Globus pallidus (tissue), 1 donor: ENCODE measurements at regions not wholly inside any gene's neighbourhood (a gene's known extent, or its start where the extent isn't known, plus 50 kb on each side); places are given as distances from the start of the nearest gene placed in this dataset.

Experiments used
- DNase-seq: peaks from one replicate; pipeline ENCODE4 v3.0.0-alpha.2; 2015; ENCODE audit warnings: low spot score

DNA sequence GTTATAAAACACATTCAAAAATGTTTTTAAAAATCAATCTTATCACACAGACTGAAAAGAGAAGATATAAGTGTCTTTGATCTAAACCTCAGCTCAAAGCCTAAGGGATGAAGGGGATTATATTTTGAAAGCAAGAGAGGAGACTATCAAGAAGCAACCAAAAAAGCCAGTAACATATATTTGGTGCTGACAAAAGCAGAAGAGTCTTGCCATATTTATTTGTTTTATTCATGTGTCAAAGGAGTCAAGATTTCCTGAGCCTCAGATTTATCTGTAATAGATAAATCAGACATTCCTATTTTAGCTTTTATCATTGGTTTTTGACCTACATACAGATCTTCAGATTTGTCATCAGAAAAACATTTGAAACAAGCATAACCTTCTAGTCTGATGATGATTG lies 798.6 kb upstream of the PCDH9 start:
- no peak for DNase-seq

DNA sequence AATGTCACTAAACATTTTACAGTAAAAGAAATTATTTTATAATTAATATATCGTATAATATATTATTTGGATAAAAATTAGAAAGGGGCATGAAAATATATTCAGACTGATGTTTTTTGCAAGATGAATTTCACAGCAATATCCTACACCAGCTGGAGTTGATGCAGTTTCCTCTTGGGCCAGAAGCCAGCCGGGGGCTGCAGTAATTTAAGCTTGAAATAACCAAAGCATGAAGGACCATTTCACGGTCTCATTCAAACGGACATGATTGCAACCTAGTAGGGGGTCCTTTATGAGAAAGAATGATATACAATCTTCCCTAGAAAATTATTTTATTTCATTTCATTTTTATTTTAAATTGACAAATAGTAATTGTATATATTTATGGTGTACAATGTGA lies 797.2 kb upstream of the PCDH9 start:
- DNase-seq, result no peak

DNA sequence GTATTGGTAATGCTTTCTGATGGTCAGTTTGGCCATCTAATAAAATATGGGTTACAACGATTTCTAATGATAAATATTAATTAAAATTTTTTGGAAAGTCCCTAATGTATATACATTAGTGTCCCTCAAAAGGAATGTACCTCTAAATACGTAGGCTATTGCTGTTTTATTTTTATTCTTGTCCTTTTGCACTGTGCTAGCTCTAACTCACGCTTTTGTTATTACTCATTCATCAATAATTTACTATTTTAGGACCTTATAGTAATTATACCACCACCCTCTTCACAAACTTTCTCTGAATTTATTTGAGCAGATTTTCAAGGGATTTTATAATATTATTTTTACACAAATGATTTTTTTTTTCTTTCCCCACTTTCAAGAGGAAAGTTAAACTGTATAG lies 795.9 kb upstream of the PCDH9 start:
- DNase-seq, result no peak

DNA sequence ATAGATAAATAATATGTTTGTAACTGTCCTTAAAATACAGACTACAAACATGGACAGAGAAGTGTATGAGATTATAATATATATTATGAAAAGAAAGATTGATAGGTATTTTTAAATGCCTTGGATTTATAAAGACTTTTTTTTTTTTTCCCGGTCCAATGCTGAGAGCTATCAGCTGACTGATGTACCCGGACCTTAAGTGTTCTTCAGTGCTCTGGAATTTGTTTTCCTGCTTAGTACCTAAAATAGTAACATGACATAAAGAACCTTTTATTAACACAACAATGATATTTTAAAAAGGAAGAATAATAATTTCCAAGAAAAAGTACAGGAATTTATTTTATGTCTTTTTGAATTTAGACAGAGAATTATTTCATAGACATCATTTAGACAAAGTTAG lies 795.5 kb upstream of the PCDH9 start:
- DNase-seq, result no peak

DNA sequence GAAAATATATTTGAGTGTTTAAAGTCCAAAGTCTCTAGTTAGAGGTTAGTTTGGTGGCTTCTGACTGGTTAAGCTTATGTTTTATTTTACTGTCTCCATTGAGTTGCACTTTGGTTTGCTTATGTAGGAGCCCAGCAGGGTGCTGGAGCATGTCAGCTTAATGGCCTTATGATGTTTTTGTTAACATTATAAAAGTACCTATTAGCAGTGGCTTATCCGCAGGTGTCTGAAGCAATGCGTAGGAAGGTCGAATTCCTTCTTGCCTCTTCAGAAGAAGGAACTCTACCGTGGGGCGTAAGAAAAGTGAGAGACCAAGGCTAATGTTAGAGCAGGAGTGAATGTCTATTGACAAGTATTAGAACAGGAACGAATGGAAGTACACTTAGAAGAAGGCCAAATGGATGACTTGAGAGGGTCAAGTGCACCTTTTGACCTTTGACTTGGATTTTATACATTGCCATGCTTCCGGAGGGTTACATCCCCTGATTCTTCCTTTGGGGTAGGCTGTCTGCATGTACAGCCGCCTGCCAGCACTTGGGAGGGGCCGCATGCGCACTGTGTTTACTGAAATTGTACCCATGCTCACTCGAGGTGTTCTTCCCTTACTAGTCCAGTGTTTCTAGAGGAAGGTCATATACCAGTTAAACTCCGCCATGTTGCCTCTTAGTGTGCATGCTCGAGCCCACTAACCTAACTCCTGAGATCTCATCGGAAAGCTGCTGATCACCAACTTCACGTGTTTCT lies 793.9 kb upstream of the PCDH9 start:
- no peak for DNase-seq

DNA sequence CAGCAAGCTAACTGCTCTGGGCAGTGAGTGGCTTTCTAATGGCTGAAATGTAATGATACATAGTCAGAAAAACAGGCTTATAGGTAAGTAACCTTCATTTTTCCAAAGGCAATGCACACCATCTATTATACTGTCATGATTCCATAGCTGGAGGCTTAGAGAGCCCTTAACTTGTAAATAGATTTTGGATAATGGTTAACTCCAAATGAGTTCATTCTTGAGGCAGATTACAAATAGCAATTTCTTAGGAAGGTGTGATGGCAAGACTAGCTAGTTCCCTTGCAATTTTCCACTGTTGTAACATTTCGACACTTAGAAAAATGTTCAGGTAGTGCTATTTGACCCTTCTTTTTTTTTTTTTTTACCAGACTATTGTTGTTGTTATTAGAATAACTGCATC lies 789.8 kb upstream of the PCDH9 start:
- DNase-seq, result no peak

DNA sequence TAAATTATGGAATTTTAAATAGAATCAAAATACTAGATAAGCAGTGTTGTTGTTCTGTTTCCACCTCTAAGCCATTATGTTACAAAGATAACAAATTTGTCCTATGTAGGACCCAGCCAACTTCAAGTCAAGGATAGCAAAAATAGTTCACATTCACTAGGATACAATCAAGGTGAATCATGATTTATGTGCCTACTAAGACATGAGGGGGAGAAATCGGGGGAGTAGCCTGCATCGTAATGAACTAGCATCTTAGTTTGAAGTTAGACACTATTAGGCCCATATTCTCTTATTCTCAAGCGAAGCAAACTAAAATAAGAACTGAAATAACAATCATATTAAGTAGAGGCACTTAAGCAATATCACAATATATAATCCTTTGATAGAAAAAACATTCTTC lies 779.4 kb upstream of the PCDH9 start:
- no peak for DNase-seq

DNA sequence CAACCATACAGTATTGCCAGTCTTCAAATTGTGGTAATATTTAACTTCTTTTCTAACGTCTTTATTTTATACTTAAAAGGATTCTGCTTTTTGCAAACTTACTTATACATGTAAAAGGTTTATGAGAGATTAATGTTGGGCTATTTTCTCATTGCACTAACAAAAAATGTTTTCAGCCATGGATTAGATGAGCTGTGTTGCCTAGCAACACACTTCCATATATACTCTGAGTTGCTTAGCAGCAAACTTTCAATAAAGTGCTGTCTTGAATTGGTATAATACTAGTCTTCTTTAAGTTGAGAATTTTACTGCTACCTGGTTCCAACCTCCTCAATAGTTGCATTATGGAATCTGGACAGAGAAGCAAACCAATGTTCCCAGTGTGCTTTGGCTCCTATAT lies 777.4 kb upstream of the PCDH9 start:
- DNase-seq, result no peak

DNA sequence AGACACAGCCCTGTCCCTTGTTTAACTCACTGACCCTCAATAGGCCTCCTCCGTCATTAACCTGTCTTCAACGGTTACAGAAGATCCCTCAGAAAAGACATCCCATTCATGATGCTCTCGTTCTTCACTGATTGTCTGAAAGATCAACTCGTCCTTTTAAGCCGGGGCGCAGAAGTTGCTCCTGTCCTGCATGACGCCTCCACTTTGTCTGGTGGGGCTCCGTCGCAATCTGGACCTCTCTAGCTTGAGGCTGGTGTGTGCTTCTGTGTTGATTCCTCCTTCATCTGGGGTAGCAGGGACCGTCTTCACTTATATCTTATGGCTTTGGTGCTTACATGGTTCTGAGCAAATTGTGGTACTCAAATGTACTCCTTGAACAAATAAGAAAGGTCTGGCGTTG lies 766.0 kb upstream of the PCDH9 start:
- DNase-seq, result no peak

DNA sequence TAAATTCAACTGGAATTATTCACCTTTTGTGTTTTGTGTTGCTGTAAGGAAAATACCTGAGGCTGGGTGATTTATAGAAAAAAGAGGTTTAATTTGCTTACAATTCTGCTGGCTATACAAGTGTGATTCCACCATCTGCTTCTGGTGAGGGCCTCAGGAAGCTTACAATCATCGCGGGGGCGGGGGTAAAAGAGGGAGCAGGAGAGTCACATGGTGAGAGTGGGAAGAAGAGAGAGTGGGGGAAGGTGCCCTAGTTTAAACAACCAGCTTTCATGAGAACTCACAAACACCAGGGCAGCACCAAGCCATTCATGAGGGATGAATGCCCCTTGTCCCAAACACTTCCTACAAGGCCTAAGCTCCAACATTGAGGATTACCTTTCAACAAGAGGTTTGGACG lies 760.7 kb upstream of the PCDH9 start:
- no peak for DNase-seq

DNA sequence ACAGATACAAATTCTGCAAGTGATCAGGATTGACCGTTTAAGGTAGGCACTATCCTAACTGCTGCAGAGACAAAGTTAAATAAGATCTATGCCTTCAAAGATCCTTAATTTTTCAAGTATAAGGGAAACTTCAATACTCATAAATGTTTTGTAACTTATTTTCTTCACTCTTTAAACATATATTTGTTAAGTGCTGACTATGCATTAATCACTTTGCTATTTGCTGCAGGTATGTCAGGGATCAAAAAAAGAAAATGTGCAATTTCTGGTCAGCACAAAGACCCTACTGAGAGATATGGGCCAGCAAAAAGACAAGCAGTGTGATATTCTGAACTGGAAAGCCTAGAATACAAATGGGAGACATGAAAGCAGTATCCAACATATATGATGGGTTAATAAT lies 756.1 kb upstream of the PCDH9 start:
- DNase-seq, result no peak

DNA sequence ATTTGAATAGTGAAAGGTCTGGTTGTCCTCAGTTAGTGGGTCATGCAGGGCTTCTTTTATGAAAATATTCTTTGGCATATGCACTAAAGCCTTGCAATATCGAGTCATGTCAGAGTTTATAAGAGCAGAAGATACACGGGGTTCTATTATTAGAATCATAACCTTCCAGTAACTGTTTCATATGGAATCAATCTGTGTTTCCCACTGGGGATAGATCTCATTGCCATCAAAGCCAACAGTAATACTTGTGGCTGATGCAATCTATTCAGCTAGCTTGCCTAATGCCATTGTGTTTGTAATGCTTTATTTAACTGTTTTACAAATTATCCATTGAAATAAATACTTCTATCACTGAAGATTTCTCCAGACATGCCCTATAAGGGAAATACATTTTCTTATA lies 746.9 kb upstream of the PCDH9 start:
- DNase-seq, result no peak

DNA sequence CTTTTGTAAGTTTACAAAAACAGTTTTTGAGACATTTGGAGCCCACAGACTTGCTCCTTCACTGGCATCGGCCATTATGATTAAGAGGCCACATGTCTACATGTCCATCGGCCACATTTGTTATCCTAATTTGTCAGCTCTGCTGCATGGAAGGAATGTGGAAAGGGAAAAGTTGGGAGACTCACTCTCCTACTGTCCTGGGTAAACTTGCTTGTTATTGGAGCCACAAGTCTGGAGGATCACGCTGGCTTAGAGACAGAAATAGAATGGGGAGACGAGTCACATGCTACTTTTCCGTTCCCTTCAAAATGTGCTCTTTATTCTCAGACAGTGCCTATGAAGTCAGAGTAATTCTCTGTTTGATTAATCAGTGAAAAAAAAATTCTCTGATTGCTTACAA lies 741.2 kb upstream of the PCDH9 start:
- no peak for DNase-seq

DNA sequence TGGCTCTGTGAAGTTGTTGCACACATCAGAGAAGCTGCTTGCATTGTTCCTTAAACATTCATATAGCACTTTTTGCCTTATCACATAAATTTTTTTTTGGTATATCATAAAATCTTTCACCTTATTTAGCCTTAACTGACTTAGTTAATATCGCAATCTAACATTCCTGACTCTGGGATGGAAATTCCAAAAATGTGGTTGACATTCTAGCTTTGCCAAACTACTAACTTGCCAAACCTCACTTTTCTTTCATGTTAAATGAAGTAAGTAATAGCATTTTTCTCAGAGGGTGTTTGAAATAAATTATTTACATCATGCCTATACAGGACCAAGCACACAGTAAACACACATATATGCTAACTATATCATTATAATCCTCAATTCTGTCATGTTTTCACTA lies 736.9 kb upstream of the PCDH9 start:
- DNase-seq, result no peak

DNA sequence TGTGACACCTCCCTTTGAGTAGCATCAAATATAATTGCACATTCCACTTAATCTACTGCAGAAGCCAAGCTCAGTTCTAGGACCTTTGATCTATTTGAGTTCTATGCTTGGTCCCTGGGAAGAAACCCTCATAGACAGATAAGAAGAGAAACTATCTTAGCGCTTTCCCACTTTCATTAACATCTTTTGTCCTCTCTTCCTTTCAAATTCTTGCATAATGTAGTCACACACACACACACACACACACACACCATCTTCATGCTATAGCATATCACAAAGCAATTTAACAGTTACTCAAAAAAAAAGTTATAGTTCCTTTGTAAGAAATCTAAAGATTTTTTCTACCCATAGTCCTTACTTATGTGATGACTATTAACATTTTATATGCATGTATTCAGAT lies 735.9 kb upstream of the PCDH9 start:
- DNase-seq, result no peak

DNA sequence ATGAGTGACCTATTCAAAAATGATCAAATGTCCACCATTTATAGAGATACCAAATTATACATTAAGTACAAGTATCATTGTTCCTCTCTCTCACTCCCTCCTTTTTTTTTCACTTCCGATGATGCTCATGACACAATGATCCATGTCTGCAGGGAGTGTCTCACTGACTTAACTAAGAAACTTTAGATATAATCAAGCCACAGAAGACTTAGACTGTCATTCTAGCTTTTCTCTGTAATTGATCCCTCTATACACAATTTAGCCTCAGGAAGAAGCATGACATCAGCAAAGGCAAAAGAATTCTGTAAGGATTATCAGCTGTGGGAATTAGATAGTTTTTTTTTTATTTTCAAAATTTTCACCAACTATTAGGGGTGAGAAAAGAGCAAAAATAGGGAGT lies 734.9 kb upstream of the PCDH9 start:
- no peak for DNase-seq

DNA sequence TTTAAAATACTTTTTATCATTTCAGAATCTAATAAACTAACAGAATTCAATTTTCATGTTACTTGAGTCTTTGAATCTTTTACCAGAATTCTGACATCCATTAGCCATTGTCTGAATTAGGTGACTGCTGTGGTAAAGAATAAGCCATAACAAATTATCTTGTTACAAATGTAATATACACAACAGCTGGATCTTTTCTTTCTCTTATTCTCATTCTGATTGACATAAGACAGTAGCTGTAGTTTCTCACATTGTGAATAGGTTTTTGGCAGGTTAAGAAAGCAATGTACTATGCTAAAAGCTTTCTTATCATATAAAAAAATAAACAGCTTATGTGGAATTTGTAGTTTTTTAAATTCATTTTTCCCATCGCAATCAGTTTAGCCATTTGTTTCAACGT lies 734.0 kb upstream of the PCDH9 start:
- no peak for DNase-seq

DNA sequence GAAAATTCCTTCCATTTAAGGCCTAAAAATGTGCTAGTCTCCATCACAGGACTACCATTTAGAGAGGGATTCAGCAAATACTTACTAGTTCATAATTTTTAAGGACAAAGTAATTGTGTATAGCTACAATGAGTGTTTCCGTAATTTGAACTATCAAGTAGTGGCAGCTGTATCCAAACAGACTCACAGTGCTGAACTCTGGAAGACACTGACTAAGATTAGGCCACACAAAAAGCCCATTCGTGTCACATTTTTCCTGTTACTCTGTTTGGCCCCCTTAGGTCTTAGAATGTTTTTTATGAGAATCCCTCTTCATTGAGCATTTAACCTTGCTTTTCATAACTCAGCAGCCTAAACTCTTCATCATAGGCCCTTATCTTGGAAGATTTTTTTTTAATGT lies 731.2 kb upstream of the PCDH9 start:
- no peak for DNase-seq

DNA sequence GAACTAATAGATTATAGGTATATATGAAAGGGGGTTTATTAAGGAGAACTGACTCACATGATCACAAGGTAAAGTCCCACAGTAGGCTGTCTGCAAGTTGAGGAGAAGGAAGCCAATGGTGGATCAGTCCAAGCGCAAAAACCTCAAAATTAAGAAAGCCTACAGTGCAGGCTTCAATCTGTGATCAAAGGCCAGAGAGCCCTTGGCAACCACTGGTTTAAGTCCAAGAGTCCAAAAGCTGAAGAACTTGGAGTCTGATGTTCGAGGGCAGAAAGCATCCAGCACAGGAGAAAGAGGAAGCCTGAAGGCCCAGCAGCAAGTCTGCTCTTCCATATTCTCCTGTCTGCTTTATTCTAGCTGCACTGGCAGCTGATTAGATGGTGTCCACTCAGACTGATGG lies 721.3 kb upstream of the PCDH9 start:
- no peak for DNase-seq

DNA sequence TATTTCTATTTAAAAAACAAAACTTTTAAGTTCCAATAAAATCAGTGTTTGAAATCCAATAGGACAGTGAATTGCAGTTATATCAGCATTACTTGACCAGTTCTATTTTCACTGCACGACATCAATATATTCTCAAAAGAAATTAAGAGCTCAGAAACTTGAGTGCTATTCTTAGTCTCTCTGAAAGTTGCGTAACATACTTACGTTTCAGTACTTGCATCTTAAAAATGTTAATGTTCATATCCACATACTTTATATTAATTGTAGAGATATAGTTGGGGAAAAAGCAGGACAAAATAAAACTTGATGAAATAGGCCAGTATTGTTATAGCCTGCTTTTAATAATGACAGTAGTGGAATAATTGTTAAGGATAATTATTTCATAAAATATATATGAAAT lies 720.5 kb upstream of the PCDH9 start:
- no peak for DNase-seq

DNA sequence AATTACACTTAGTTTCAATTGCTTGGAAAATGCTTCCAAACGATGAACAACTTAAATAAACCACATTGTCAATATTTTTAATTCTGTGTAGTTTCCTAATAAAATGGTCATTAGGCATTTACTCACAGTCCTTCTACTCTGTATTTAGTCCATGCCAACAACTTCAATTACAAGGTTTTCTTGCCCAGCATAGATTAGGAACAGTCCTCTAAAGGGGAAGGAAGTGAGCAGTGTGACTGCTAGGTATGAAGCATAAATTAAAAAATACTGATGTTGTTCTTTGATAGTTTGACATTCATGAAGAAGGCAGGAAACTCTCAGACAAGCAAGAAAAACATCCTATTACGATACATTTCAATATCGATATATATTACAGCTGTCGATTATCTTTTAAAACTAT lies 716.0 kb upstream of the PCDH9 start:
- DNase-seq, result no peak

DNA sequence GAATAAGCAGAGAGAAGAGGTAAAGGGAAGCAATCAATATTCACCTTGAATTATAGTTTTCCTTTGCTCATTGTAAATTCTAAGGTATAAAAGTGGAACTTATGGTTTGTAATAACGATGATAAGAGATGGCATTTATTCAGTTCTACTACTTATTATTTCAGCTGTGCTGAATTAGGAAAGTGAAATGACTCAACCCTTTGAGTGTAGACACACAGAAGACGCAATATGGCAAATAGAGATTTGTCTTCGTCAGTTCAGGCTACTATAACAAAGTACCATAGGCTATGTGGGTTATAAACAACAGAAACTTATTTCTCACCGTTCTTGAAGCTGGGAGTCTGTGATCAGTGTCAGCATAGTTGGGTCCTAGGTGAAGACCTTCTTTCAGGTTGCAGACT lies 713.0 kb upstream of the PCDH9 start:
- DNase-seq, result no peak

DNA sequence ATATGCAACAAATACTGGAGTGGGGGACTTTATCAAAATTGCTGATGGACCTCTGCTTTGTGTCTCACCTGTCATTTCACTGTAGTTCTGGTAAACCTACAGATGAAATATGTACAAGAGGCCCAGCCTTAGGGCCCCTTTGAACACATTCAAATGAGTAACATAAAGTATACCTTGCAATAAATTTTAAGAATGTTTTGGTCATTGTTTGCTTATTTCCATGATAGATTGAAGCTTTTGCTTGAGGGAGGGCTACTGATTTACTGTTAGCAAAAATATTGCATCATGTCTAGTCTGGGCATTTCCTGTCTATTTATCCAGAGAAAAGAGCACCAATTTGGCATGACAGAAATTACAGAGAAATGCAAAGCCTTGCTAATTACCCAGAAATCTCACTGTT lies 705.5 kb upstream of the PCDH9 start:
- DNase-seq, result no peak

DNA sequence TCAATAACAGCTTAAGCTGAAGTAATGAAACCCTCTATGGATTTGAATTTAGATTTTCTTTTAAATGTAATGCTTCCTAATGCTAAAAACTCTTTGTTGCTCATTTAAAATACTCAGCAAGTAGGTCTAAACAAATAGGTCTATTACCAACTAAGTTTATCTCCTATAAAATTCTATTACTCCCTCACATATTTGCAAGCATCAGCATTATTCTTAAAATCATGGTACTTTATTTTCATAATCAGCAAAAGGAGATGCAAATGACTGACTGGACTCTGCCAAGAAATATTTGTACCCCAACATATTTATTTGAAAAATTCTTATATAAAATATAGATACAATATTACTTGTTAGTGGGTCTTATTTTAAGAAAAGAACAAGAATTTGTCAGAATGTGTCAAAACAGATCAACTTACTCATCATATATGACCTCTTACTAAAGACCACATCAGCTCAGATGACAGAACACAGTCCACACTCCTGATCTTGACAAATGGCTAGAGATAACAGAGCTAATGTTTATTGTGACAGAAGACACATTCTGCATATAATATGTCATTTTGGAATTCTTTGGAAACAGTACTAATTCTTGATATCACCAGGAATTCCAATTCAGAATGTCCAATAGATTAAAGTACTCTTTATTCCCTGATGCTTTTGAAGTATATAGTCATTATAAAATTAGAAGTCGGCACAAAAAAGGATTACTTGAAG lies 704.6 kb upstream of the PCDH9 start:
- no peak for DNase-seq
